Uterus (tissue), 2 donors: ENCODE measurements at regions not wholly inside any gene's neighbourhood (a gene's known extent, or its start where the extent isn't known, plus 50 kb on each side); places are given as distances from the start of the nearest gene placed in this dataset.

Experiments
- CTCF ChIP-seq, 4 experiments: fragments of 200-600 bp in 2 of 4; fragments of 450-650 bp in 2 of 4; sonication (generic) in 2 of 4; IDR thresholded peaks; one replicate each; pipeline ENCODE4 v1.5.1; 2016 to 2019; ENCODE audit warnings: antibody characterized with exemption in 4 of 4, mild to moderate bottlenecking in 2 of 4, moderate library complexity in 1 of 4
- POLR2A ChIP-seq, 2 donors: fragments of 450-650 bp; IDR thresholded peaks; one replicate each; pipeline ENCODE4 v1.6.1; 2016; ENCODE audit warnings: antibody characterized with exemption in 2 of 2, mild to moderate bottlenecking in 1 of 2, moderate library complexity in 1 of 2

- TF ChIP-seq CTCF (IDR thresholded peaks at IDR 0.05) (no peak), POLR2A (IDR thresholded peaks at IDR 0.05) (no peak)
Measured at GRCh38 chr11:19599681-19600080, 113.0 kb upstream of the NAV2 start.
